Breast epithelium (tissue), 3 donors: ENCODE measurements at regions not wholly inside any gene's neighbourhood (a gene's known extent, or its start where the extent isn't known, plus 50 kb on each side); places are given as distances from the start of the nearest gene placed in this dataset.

Experiments
- POLR2A ChIP-seq: fragments of 450-650 bp; IDR thresholded peaks from one replicate; pipeline ENCODE4 v1.6.1; 2016; ENCODE audit warnings: antibody characterized with exemption, mild to moderate bottlenecking, moderate library complexity
- POLR2AphosphoS5 ChIP-seq, 3 donors: sonication (generic); formaldehyde crosslinking; IDR thresholded peaks; one replicate each; pipeline ENCODE4 v1.6.1; 2017; ENCODE audit warnings: antibody characterized with exemption in 3 of 3
- TF ChIP-seq, protein P1 (sequence below), 3 donors: fragments of 450-650 bp; IDR thresholded peaks; one replicate each; pipeline ENCODE4 v1.5.1; 2016 to 2017; ENCODE audit warnings: antibody characterized with exemption in 3 of 3, mild to moderate bottlenecking in 3 of 3, moderate library complexity in 3 of 3

GRCh38 chr7:138374119-138374693, 85.9 kb upstream of the TRIM24 start:
- TF ChIP-seq, protein P1, sequence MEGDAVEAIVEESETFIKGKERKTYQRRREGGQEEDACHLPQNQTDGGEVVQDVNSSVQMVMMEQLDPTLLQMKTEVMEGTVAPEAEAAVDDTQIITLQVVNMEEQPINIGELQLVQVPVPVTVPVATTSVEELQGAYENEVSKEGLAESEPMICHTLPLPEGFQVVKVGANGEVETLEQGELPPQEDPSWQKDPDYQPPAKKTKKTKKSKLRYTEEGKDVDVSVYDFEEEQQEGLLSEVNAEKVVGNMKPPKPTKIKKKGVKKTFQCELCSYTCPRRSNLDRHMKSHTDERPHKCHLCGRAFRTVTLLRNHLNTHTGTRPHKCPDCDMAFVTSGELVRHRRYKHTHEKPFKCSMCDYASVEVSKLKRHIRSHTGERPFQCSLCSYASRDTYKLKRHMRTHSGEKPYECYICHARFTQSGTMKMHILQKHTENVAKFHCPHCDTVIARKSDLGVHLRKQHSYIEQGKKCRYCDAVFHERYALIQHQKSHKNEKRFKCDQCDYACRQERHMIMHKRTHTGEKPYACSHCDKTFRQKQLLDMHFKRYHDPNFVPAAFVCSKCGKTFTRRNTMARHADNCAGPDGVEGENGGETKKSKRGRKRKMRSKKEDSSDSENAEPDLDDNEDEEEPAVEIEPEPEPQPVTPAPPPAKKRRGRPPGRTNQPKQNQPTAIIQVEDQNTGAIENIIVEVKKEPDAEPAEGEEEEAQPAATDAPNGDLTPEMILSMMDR (IDR thresholded peaks at IDR 0.05) = no peak
- TF ChIP-seq POLR2A (no peak), POLR2AphosphoS5 (IDR thresholded peaks at IDR 0.05) (no peak)
